22Rv1 (cell line): ENCODE measurements at regions not wholly inside any gene's neighbourhood (a gene's known extent, or its start where the extent isn't known, plus 50 kb on each side); places are given as distances from the start of the nearest gene placed in this dataset.

ENCODE experiments used
- H3K27ac ChIP-seq: fragments of 450-650 bp; 2 replicates; pipeline ENCODE4 v1.5.1; 2017
- CTCF ChIP-seq: fragments of 450-650 bp; IDR thresholded peaks from 2 replicates; pipeline ENCODE4 v1.5.1; 2017; ENCODE audit warnings: mild to moderate bottlenecking
- ZFX ChIP-seq: fragments of 450-650 bp; IDR thresholded peaks from 2 replicates; pipeline ENCODE4 v1.6.1; 2017; ENCODE audit warnings: antibody characterized with exemption, borderline replicate concordance

- no peak overlapping the region for H3K27ac ChIP-seq
- TF ChIP-seq ZFX, result no peak
- TF ChIP-seq CTCF, result no peak
Measured at GRCh38 chr20:51163996-51164600, 141.2 kb upstream of the KCNG1 start.

- H3K27ac ChIP-seq, result no peak overlapping the region
- TF ChIP-seq CTCF, result no peak
- no peak for TF ChIP-seq ZFX
Measured at GRCh38 chr20:51162015-51162414, 139.1 kb upstream of the KCNG1 start.

GRCh38 chr20:51160821-51161220 lies 137.9 kb upstream of the KCNG1 start:
- TF ChIP-seq CTCF (no peak), ZFX (no peak)
- no peak overlapping the region for H3K27ac ChIP-seq

GRCh38 chr20:51159981-51160380 lies 137.1 kb upstream of the KCNG1 start:
- no peak for TF ChIP-seq CTCF
- no peak for TF ChIP-seq ZFX
- H3K27ac ChIP-seq, result no peak overlapping the region

GRCh38 chr20:51159303-51159702 lies 136.4 kb upstream of the KCNG1 start:
- TF ChIP-seq CTCF (no peak), ZFX (no peak)
- H3K27ac ChIP-seq, result no peak overlapping the region

GRCh38 chr20:51158226-51158625 lies 135.3 kb upstream of the KCNG1 start:
- no peak overlapping the region for H3K27ac ChIP-seq
- TF ChIP-seq ZFX (no peak), CTCF (no peak)

- H3K27ac ChIP-seq, result no peak overlapping the region
- TF ChIP-seq CTCF (no peak), ZFX (no peak)
Measured at GRCh38 chr20:51156041-51156982, 133.4 kb upstream of the KCNG1 start.
